Fibroblast of skin of back (primary cell): ENCODE measurements at regions not wholly inside any gene's neighbourhood (a gene's known extent, or its start where the extent isn't known, plus 50 kb on each side); places are given as distances from the start of the nearest gene placed in this dataset.

Experiments used
- DNase-seq: peaks from one replicate; pipeline ENCODE4 v3.0.0-alpha.2; 2013

- DNase-seq = no peak
Measured at GRCh38 chr2:60603533-60604190, 50.2 kb upstream of the BCL11A start.

DNA sequence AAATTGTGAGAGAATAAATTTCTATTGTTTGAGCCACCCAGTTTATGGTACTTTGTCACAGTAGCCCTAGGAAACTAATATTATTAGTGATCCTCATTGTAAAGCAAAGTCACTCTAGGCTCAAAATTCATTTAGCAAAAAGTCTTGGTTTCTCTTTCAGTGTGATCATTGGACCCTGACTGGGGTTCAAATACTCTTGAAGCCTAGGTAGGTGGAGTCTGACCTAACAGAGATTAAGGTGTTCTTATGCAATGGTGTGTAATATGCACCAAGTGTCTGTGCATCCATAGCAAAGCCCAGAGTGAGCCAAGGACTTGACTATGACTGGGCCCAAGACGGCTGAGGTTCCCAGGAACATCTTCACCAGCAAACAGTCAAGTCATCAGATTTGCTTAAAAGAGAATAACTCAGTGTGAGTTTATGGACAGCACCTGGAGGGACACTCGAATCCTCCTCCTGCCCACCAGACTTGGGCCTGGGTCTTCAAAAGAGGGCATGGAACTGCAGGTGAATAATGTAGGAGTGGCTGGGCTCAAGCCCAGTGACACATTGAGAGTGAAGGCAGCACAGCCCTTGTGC lies 51.1 kb upstream of the BCL11A start:
- no peak for DNase-seq

- no peak for DNase-seq
Measured at GRCh38 chr2:60605866-60606265, 52.4 kb upstream of the BCL11A start.

- peak; percentile 31 for DNase-seq
Measured at GRCh38 chr2:60608679-60609078, 55.2 kb upstream of the BCL11A start.

GRCh38 chr2:60612033-60612432 lies 58.6 kb upstream of the BCL11A start:
- DNase-seq = no peak

- no peak for DNase-seq
Measured at GRCh38 chr2:60614319-60614718, 60.9 kb upstream of the BCL11A start.

DNA sequence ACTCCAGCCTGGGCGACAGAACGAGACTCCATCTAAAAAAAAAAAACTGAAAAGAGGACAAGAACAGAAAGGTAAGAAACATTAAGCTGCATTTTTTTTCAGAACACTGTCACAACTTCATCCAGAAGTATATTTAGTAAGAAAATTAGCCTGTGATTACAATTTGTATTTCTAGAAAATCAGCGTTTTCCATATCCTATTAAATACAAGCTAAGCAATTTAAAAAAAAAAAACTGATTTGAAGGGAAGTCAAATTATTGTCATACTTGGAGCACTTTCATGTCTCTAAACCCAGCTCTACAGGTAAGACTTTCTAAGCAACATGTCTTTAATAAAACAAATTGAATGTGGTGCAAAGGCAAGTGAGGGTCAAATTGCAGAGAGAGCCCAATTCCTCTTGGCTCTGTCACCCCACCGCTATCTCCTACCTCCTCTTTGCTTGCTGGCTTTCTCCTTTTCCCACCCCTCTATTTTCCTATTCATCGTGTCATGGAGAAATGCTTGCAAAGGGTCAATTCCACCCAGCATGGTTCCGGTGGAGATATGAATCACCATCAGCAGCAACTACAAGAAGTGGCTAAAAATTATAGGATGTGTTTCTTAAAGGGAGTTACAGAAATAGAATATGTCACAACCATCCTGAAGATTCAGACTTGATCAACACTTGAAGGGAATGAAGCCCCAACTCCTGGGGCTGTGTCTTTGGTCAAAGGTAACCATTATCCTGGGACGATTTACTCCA lies 68.4 kb upstream of the BCL11A start:
- DNase-seq = no peak

DNA sequence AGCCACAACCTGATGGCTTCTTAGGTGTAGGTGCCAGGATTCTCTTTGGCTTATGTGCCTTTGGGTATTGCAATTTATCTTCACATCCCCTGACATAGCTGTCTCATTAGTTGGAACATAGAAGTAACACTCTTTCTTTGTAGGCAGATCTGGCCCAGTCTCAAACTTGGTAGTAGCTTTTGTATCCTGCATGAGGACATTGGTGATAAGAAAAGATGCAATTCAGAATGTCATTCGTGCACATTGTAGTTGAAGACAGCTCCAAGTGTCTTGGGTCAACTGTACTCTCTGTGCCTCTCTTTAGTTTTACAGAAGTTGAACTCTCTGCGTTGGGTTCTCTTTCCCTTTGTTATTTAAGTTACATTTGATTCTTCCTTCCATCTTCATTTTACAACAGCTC lies 69.6 kb upstream of the BCL11A start:
- DNase-seq = no peak

DNA sequence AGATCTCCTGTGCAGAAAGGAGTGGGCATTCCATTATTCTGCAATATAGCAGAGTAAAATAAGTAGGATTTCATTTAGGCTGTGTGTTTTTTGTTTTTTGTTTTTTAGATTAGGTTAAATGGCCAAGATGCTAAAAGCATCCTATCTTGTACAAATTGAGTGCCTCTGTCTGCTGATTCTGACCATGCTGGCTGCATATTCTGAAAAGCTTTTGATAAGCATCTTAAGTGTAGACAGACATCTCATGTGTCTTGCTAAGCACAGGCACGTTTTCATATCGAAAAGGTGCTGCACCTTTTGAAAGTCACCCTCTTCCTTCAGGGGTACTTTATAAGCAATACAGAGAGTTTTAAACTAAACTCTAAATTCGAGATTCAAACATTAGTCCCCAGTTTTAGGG lies 74.0 kb upstream of the BCL11A start:
- DNase-seq = no peak

GRCh38 chr2:60628026-60628425 lies 74.6 kb upstream of the BCL11A start:
- DNase-seq = no peak

DNA sequence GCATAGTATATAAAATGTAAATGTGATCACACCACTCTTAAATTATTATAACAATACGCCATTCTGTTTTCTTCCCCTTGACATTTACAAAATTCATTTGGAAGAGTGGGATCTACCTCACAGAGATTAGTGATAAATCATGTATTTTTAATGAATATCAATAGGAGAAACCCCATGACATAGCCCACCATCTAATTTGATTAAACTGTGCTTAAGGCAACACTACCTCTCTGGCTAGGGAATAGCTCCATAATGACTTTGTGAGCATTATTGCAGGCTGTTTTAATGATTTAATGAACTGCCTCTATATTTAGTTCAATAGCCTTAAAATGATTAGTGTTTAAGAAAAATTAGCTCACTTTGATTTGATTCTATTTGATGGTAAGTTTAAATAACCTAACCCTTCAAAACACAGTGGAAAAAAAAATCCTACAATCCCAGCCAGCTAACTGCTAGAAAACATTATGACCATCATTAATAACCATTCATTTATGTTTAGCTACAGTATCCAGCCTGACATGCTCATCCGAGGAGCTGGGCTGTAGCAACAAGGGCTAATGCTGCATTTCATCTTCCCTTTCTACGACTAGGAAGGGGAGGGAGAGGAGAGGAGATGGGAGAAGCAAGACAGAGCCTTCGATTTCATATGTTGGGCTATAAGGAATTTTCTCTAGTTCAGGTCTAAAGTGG lies 75.3 kb upstream of the BCL11A start:
- no peak for DNase-seq

DNA sequence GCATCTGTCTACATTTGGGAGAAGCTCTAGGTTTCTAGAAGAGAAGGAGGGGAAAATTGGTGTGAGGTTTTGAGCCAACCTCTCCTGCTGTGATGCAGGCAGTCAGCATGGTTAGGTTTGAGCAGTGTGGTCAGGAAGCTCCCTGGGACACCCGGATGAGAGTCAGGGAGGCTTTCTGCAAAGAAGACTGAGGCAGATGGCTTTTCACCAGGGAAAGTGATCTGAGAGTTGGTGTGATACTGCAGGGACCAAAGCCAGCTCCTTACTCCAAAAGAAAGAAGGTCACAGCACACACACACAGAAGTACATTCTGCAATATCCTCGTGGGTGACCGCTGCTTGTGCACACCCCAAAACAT lies 75.8 kb upstream of the BCL11A start:
- DNase-seq = no peak

DNA sequence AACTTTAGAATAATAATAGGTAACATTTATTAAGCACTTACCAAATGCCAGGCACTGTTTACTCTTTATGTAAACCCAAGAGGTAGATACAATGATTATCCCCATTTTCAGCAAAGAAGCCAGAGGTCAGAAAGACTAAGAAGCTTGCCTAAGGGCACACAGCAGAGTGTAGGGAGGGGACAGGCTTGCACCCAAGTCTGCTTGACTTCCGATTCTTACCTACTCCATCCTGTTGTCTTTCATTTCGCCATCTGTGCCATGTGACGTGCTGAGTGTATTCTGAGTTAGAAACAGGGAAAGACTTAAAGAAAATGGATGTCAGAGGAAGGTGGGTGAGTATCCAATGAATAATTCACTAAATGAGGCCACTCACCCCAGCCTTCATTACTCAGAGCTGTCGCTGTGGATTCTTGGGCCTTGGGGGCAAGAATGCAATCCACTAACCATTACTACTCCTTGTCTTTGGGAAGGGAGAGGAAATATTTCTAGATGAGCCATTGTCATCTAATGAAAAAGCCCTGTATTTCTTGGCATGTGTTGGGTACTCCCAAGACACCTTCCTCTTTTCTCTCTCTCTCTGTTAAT lies 76.4 kb upstream of the BCL11A start:
- no peak for DNase-seq

DNA sequence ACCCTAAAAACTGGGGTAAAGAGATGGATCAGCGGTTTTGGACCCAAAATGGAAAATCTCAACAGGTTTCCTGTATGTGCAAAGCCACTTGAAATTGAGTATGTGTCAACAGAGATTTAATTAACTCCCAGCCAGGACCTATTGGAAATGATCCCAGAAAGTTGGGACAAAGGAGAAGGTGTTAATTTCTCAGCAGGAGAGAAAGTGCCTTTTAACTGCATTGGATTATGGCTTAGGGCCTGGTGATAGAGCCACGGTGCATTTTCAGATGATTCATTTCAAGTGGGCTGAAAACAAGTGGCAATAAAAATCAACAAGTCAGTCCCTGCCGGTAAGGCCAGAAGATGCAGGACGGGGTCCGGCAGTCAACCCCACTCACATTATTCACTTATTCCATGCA lies 80.2 kb upstream of the BCL11A start:
- no peak for DNase-seq

DNA sequence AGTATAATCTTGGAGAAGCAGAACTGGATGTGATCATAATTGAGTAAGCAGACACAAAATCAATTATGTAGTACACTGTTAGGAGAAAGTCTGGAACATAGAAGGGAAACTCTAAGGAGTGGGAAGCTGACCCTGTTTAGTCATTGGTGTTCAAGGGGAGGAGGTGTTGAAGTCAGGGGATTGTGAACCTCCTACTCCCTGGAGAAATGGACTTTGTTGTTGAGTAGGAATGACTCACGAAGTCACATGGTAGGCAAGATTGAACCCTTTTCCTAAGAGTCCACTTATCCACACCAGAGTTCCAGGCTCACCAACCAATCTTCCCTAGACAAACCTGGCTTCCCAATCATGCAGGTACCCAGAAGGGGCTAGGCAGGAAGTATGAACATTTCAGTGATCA lies 81.0 kb upstream of the BCL11A start:
- peak; percentile 29 for DNase-seq

- DNase-seq = peak; percentile 47
Measured at GRCh38 chr2:60641811-60642788, 88.6 kb upstream of the BCL11A start.

DNA sequence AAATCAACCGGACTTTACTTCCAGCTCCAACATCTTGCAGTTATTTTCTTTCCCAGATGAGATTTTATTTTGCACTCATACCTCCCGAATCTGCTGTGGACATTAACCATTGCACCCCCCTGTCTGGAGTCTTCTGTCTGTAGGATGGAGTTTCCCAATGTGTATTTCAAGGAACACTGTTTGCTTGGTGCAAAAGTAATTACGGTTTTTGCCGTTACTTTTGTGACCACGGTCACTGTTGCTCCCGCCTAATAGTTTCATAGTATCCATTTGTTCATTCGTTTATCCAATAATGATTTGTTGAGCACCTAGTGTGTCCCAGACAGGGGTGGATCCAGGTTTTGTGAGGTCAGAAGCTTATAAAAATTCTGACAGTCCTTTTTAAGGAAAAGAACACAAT lies 90.3 kb upstream of the BCL11A start:
- DNase-seq = no peak

- no peak for DNase-seq
Measured at GRCh38 chr2:60644951-60645350, 91.5 kb upstream of the BCL11A start.

DNA sequence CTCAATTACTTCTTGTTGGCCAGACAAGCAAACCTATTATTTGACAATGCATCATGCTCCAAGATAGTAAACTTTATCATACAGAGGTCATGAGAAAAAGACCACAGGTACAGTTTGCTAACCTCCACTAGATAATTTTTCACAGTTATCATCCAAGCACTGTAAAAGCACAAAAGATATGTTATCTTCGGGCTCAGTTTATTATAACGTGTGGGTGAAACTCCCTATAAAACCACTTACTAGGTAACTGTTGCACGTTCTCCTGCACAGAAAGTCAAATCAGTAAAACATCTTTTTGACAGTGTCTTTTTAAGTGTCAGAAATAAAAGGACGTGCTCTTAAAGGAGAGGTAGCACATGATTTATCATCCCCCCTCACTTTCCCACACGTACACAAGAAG lies 94.7 kb upstream of the BCL11A start:
- DNase-seq = no peak

DNA sequence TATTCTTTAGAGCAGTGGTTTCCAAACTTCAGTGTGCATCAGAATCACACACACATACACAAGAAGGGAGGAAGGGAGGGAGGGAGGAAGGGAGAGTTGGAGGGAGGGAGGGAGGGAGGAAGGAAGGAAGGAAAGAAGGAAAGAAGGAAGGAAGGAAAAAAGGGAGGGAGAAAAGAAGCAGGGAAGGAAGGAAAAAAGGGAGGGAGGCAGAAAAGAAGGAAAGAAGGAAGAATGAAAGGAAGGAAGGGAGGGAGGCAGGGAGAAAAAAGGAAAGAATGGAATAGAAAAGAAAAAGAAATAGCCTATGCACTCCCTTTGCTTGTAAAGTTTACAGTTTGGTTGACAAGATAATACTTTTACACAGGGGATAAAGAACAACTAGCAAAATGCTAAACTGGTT lies 96.3 kb upstream of the BCL11A start:
- DNase-seq = no peak

- no peak for DNase-seq
Measured at GRCh38 chr2:60652832-60653340, 99.4 kb upstream of the BCL11A start.

- no peak for DNase-seq
Measured at GRCh38 chr2:60657673-60658072, 98.4 kb upstream of the PAPOLG start.
